ENCODE measurements at regions not wholly inside any gene's neighbourhood (a gene's known extent, or its start where the extent isn't known, plus 50 kb on each side); places are given as distances from the start of the nearest gene placed in this dataset.

DNA sequence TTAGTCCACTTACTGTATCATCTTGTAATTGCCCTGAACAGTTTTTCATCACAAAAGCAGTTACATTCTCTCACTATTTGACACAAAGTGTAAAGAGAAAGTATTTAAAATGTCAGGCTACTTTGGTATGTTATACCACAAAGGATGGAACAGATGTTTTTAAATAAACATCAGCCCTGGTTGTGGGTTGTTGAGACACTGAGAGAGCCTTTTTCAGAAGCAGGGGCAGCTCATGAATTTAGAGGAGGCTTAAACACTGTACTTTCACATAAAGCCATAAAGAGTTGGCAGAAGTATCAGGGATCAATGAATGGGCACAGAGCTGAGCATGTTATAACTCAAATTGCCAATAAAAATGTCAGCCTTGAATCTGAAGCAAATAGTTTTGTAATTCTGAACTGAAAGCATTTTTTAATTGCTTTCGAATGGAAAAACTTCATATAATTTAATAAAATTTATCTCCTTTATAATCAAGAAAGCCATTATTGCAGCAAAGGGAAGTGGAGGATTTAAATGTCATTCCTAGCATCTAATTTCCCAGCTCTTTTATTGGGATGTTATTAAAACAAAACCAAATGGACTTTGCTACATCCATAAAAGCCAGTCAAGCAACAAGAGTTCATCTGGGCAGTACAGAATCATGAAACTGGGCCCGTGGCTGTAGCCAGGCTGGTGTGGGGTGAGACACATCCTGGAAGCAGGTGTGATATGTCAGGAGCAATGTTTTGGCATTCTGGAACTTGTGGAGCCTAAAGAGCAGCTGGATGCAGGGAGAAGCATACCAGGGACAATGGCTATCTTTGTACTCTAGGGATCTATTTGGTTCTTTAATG, 95.1 kb upstream of the NT5C1B start:
- no peak overlapping the region for H3K27ac ChIP-seq
- TF ChIP-seq ZFX (IDR thresholded peaks at IDR 0.05), result no peak
- TF ChIP-seq, protein P1, sequence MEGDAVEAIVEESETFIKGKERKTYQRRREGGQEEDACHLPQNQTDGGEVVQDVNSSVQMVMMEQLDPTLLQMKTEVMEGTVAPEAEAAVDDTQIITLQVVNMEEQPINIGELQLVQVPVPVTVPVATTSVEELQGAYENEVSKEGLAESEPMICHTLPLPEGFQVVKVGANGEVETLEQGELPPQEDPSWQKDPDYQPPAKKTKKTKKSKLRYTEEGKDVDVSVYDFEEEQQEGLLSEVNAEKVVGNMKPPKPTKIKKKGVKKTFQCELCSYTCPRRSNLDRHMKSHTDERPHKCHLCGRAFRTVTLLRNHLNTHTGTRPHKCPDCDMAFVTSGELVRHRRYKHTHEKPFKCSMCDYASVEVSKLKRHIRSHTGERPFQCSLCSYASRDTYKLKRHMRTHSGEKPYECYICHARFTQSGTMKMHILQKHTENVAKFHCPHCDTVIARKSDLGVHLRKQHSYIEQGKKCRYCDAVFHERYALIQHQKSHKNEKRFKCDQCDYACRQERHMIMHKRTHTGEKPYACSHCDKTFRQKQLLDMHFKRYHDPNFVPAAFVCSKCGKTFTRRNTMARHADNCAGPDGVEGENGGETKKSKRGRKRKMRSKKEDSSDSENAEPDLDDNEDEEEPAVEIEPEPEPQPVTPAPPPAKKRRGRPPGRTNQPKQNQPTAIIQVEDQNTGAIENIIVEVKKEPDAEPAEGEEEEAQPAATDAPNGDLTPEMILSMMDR (conservative IDR thresholded peaks at IDR 0.05), result no peak

DNA sequence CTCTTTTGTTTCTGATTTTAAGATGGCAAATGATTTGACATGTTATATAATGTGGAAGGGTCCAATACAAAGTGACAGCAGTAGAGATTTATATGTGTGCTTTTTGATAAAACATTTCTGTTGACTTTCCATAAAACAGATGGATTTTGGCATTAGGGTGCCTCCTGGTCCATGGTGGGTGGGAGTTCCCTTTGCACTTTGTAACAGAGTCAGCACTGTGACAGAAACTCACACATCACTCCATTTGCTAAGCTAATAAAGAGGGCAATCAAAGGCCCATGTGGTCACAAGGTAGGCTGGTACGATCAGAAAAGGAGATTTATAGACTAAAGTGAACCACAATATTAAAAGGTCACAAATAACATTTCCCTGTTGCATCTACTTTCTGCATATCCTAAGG, 93.3 kb upstream of the NT5C1B start:
- H3K27ac ChIP-seq, result no peak overlapping the region
- TF ChIP-seq, protein P1 (conservative IDR thresholded peaks at IDR 0.05), result no peak
- no peak for TF ChIP-seq ZFX (IDR thresholded peaks at IDR 0.05)

DNA sequence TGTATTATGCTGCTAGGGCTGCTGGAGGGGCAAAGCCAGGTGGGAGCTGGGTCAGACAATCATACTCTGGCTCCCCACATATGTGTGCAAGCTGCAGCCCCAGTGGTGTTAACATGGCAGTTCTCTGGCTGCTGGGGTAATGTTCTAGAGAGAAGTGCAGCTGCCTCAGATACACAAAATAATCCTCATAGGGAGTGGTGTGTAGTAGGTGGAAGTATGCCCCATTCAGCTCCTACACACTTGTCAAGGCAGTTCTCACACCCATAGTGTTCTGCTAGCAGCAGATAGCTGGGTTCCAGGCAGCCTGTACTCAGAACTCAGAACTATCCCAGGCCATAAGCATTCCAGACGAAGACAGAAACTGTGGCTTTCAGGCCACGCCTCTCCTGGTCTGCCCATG, 87.9 kb upstream of the NT5C1B start:
- H3K27ac ChIP-seq, result no peak overlapping the region
- TF ChIP-seq, protein P1 (conservative IDR thresholded peaks at IDR 0.05), result no peak
- no peak for TF ChIP-seq ZFX (IDR thresholded peaks at IDR 0.05)

DNA sequence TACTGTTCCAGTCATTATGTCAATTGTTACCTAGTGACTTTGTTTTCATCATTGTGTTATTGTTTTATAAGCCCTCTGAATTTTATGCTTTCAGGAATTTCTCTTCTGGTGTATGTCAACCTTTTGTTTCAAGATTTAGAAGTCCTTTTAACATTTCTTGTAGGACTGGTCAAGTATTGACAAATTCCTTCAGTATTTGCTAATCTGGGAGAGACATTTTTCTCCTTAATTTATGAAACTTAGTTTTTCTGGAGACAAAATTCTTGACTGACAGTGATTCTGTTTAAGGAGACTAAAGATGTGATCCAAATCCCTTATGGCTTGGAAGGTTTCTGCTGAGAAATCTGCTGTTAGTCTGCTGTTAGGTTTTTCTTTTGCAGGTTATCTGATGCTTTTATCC, 84.9 kb upstream of the NT5C1B start:
- no peak overlapping the region for H3K27ac ChIP-seq
- TF ChIP-seq, protein P1 (conservative IDR thresholded peaks at IDR 0.05), result no peak
- TF ChIP-seq ZFX (IDR thresholded peaks at IDR 0.05), result no peak

DNA sequence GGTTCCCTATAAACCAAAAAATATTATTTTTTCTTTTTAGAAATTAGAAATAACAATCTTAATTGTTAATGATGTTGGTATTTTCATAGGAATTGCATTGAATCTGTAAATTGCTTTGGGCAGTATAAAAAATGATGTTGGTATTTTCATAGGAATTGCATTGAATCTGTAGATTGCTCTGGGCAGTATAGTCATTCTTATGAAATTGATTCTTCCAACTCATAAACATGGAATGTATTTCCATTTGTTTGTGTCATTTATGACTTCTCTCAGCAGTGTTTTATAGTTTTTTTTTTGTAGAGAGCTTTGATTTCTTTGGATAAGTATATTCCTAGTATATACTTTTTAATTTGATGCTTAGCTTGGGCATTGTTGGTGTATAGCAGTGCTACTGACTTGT, 82.0 kb upstream of the NT5C1B start:
- H3K27ac ChIP-seq, result no peak overlapping the region
- TF ChIP-seq, protein P1 (conservative IDR thresholded peaks at IDR 0.05), result no peak
- no peak for TF ChIP-seq ZFX (IDR thresholded peaks at IDR 0.05)

DNA sequence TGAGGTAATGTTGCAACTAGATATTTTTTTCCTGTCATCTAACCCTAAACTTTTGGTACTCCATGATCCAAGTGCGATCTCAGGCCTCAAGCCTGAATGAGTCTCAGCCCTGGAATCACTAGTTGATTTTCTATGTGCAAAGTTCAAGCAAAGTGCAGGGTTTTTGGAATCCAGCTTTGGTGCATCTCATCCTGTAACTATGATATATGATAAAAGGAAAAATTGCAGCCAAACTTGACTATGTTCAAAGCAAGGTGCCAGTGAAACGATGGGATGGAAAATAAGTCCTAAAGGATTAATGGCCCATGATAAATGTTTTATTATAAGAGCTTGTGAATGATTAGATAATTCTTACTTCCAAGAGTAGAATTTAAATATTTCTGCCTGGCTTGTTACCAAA, 78.9 kb upstream of the NT5C1B start:
- no peak for TF ChIP-seq ZFX (IDR thresholded peaks at IDR 0.05)
- TF ChIP-seq, protein P1 (conservative IDR thresholded peaks at IDR 0.05), result no peak
- H3K27ac ChIP-seq, result no peak overlapping the region

DNA sequence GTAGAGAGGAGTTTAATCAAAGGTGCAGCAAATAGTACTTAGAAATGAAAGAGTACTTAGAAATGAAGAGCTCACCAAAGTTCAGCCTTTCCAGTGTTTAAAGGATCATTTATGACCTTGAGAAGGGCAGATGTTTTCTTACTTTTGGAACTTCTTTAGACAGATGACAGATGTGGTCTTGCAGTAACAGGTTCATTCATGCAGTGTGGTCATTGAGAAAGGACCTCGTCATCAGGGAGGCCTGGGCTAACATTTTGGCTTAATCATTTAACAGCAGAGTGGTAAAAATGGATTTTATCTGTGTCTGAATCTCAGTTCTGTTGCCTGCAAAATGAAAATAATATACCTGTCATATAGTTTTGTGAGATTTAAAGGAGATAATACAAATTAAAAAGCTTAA, 75.1 kb upstream of the NT5C1B start:
- no peak overlapping the region for H3K27ac ChIP-seq
- TF ChIP-seq, protein P1 (conservative IDR thresholded peaks at IDR 0.05), result no peak
- no peak for TF ChIP-seq ZFX (IDR thresholded peaks at IDR 0.05)
